Liver (tissue), 8 donors: ENCODE measurements at regions not wholly inside any gene's neighbourhood (a gene's known extent, or its start where the extent isn't known, plus 50 kb on each side); places are given as distances from the start of the nearest gene placed in this dataset.

ENCODE experiments used
- DNase-seq: peaks from one replicate; pipeline ENCODE4 v3.0.0-alpha.2; 2017; ENCODE audit warnings: low spot score
- H3K27ac ChIP-seq, 2 donors: one replicate each; pipeline ENCODE4 v1.7.0; 2013; ENCODE audit warnings: inconsistent platforms in 2 of 2, low read length in 2 of 2, control low read depth in 1 of 2, low read depth in 1 of 2, mild to moderate bottlenecking in 1 of 2
- H3K27me3 ChIP-seq, 4 donors: one replicate each; pipeline versions ENCODE4 v1.6.1 to v1.7.0; 2013; ENCODE audit warnings: low read length in 3 of 4, inconsistent platforms in 1 of 4, mild to moderate bottlenecking in 1 of 4, moderate library complexity in 1 of 4; ENCODE audit not compliant: control insufficient read depth in 4 of 4, insufficient read depth in 4 of 4
- H3K36me3 ChIP-seq, 4 donors: one replicate each; pipeline versions ENCODE4 v1.6.1 to v1.7.0; 2013; ENCODE audit warnings: low read length in 3 of 4, mild to moderate bottlenecking in 3 of 4, low read depth in 1 of 4, moderate library complexity in 1 of 4; ENCODE audit not compliant: control insufficient read depth in 4 of 4, insufficient read depth in 3 of 4
- H3K4me1 ChIP-seq, 4 donors: one replicate each; pipeline versions ENCODE4 v1.6.1 to v1.7.0; 2013; ENCODE audit warnings: low read length in 3 of 4, mild to moderate bottlenecking in 3 of 4, moderate library complexity in 1 of 4; ENCODE audit not compliant: control insufficient read depth in 4 of 4, insufficient read depth in 4 of 4
- H3K4me3 ChIP-seq, 3 donors: one replicate each; pipeline versions ENCODE4 v1.6.1 to v1.7.0; 2013; ENCODE audit warnings: low read length in 3 of 3, control low read depth in 1 of 3, low read depth in 1 of 3, mild to moderate bottlenecking in 1 of 3
- H3K9ac ChIP-seq, 2 donors: one replicate each; pipeline ENCODE4 v1.7.0; 2013; ENCODE audit warnings: low read length in 2 of 2, mild to moderate bottlenecking in 2 of 2, moderate library complexity in 2 of 2, control low read depth in 1 of 2, low read depth in 1 of 2
- H3K9me3 ChIP-seq, 4 donors: one replicate each; pipeline versions ENCODE4 v1.6.1 to v1.7.0; 2013; ENCODE audit warnings: low read length in 3 of 4; ENCODE audit not compliant: control insufficient read depth in 4 of 4
- EGR1 ChIP-seq, 2 donors: IDR thresholded peaks; 2 replicates each; pipeline ENCODE4 v1.6.1; 2016 to 2018; ENCODE audit warnings: antibody characterized with exemption in 2 of 2, low read depth in 2 of 2
- FOXA1 ChIP-seq: IDR thresholded peaks from 2 replicates; pipeline ENCODE4 v1.6.1; 2016; ENCODE audit warnings: antibody characterized with exemption
- GABPA ChIP-seq, 2 donors: IDR thresholded peaks in 1 of 2; conservative IDR thresholded peaks in 1 of 2; 2 replicates each; pipeline ENCODE4 v1.6.1; 2016; ENCODE audit warnings: antibody characterized with exemption in 2 of 2, mild to moderate bottlenecking in 1 of 2, moderate library complexity in 1 of 2
- HNF4A ChIP-seq, 2 donors: conservative IDR thresholded peaks; 2 replicates each; pipeline ENCODE4 v1.6.1; 2016; ENCODE audit warnings: antibody characterized with exemption in 2 of 2, mild to moderate bottlenecking in 2 of 2
- MAX ChIP-seq: IDR thresholded peaks from 2 replicates; pipeline ENCODE4 v1.6.1; 2016; ENCODE audit warnings: antibody characterized with exemption
- NR2F2 ChIP-seq: IDR thresholded peaks from 2 replicates; pipeline ENCODE4 v1.6.1; 2016; ENCODE audit warnings: antibody characterized with exemption
- RAD21 ChIP-seq, 2 donors: IDR thresholded peaks; 2 replicates each; pipeline ENCODE4 v1.6.1; 2016; ENCODE audit warnings: antibody characterized with exemption in 2 of 2, mild to moderate bottlenecking in 2 of 2
- SP1 ChIP-seq: IDR thresholded peaks from 2 replicates; pipeline ENCODE4 v1.6.1; 2018; ENCODE audit warnings: antibody characterized with exemption, mild to moderate bottlenecking
- TAF1 ChIP-seq: conservative IDR thresholded peaks from 2 replicates; pipeline ENCODE4 v1.6.1; 2016; ENCODE audit warnings: antibody characterized with exemption, mild to moderate bottlenecking
- YY1 ChIP-seq: IDR thresholded peaks from 2 replicates; pipeline ENCODE4 v1.6.1; 2016; ENCODE audit warnings: antibody characterized with exemption, mild to moderate bottlenecking
- WGBS: extraction: QIAGEN DNeasy Blood & Tissue Kit; methylation state at CpG from one replicate; pipeline ENCODE4 v1.1.7; 2013; 5-methylcytosine and 5-hydroxymethylcytosine counted together
- TF ChIP-seq, protein P1 (sequence below): IDR thresholded peaks from 2 replicates; pipeline ENCODE4 v1.6.1; 2016; ENCODE audit warnings: antibody characterized with exemption
- TF ChIP-seq, protein P2 (sequence below): IDR thresholded peaks from 2 replicates; pipeline ENCODE4 v1.6.1; 2016; ENCODE audit warnings: antibody characterized with exemption, mild to moderate bottlenecking
- TF ChIP-seq, protein P3 (sequence below): fragments of 150-350 bp; IDR thresholded peaks from 2 replicates; pipeline ENCODE4 v1.5.1; 2017; ENCODE audit warnings: improper control_type of control experiment, low read depth, low read length; ENCODE audit not compliant: missing input control
- TF ChIP-seq, protein P4 (sequence below): IDR thresholded peaks from 2 replicates; pipeline ENCODE4 v1.6.1; 2016; ENCODE audit warnings: antibody characterized with exemption
- donor health status: healthy.
- donor health status: healthy.
- donor health status: healthy.
- donor health status: healthy.
- donor health status: healthy.

DNA sequence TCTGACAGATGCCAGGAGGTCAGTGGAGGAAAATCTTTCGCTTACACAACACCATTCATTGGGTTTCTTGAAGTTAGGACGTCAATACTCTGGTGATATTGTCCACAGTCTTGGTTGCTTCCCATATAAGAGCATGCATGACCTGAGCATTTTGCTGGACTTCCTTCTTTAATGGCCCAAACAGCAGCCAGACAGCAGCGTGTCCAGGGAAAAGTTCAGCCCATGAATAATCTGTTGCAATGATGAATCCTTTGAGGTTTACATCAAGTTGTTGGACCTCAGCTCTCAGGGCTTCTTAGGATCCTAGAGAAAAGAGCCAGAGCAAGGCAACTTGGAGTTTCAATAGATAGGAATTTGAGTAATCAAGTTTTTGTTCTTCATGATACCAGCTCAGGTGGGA, 155.6 kb upstream of the MGAT5 start:
- H3K36me3 ChIP-seq, result no peaks in the 10 kb centered on the region
- no peaks in the 10 kb centered on the region for H3K4me1 ChIP-seq
- H3K27ac ChIP-seq, result no peak overlapping the region
- 56% methylated on average over 3 of the region's 3 CpGs for WGBS
- H3K9me3 ChIP-seq, result peaks cover 0 to 2% (median 0%) of the 10 kb centered on the region in 4 donors
- no peak for DNase-seq
- no peaks in the 10 kb centered on the region for H3K27me3 ChIP-seq
- no peak overlapping the region for H3K9ac ChIP-seq
- TF ChIP-seq MAX (no peak), FOXA1 (no peak), RAD21 (IDR thresholded peaks at IDR 0.05) (no peak), EGR1 (IDR thresholded peaks at IDR 0.05; ENCODE audit: low read depth in 2 of 2) (no peak), TAF1 (no peak), SP1 (no peak), GABPA (IDR thresholded peaks at IDR 0.05 in 1 of 2, conservative IDR thresholded peaks at IDR 0.05 in 1 of 2) (no peak), YY1 (no peak)
- TF ChIP-seq, protein P1, sequence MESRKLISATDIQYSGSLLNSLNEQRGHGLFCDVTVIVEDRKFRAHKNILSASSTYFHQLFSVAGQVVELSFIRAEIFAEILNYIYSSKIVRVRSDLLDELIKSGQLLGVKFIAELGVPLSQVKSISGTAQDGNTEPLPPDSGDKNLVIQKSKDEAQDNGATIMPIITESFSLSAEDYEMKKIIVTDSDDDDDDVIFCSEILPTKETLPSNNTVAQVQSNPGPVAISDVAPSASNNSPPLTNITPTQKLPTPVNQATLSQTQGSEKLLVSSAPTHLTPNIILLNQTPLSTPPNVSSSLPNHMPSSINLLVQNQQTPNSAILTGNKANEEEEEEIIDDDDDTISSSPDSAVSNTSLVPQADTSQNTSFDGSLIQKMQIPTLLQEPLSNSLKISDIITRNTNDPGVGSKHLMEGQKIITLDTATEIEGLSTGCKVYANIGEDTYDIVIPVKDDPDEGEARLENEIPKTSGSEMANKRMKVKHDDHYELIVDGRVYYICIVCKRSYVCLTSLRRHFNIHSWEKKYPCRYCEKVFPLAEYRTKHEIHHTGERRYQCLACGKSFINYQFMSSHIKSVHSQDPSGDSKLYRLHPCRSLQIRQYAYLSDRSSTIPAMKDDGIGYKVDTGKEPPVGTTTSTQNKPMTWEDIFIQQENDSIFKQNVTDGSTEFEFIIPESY, result no peak
- TF ChIP-seq, protein P2, sequence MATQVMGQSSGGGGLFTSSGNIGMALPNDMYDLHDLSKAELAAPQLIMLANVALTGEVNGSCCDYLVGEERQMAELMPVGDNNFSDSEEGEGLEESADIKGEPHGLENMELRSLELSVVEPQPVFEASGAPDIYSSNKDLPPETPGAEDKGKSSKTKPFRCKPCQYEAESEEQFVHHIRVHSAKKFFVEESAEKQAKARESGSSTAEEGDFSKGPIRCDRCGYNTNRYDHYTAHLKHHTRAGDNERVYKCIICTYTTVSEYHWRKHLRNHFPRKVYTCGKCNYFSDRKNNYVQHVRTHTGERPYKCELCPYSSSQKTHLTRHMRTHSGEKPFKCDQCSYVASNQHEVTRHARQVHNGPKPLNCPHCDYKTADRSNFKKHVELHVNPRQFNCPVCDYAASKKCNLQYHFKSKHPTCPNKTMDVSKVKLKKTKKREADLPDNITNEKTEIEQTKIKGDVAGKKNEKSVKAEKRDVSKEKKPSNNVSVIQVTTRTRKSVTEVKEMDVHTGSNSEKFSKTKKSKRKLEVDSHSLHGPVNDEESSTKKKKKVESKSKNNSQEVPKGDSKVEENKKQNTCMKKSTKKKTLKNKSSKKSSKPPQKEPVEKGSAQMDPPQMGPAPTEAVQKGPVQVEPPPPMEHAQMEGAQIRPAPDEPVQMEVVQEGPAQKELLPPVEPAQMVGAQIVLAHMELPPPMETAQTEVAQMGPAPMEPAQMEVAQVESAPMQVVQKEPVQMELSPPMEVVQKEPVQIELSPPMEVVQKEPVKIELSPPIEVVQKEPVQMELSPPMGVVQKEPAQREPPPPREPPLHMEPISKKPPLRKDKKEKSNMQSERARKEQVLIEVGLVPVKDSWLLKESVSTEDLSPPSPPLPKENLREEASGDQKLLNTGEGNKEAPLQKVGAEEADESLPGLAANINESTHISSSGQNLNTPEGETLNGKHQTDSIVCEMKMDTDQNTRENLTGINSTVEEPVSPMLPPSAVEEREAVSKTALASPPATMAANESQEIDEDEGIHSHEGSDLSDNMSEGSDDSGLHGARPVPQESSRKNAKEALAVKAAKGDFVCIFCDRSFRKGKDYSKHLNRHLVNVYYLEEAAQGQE, result no peak
- TF ChIP-seq, protein P3, sequence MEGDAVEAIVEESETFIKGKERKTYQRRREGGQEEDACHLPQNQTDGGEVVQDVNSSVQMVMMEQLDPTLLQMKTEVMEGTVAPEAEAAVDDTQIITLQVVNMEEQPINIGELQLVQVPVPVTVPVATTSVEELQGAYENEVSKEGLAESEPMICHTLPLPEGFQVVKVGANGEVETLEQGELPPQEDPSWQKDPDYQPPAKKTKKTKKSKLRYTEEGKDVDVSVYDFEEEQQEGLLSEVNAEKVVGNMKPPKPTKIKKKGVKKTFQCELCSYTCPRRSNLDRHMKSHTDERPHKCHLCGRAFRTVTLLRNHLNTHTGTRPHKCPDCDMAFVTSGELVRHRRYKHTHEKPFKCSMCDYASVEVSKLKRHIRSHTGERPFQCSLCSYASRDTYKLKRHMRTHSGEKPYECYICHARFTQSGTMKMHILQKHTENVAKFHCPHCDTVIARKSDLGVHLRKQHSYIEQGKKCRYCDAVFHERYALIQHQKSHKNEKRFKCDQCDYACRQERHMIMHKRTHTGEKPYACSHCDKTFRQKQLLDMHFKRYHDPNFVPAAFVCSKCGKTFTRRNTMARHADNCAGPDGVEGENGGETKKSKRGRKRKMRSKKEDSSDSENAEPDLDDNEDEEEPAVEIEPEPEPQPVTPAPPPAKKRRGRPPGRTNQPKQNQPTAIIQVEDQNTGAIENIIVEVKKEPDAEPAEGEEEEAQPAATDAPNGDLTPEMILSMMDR, result no peak
- no peak overlapping the region for H3K4me3 ChIP-seq

DNA sequence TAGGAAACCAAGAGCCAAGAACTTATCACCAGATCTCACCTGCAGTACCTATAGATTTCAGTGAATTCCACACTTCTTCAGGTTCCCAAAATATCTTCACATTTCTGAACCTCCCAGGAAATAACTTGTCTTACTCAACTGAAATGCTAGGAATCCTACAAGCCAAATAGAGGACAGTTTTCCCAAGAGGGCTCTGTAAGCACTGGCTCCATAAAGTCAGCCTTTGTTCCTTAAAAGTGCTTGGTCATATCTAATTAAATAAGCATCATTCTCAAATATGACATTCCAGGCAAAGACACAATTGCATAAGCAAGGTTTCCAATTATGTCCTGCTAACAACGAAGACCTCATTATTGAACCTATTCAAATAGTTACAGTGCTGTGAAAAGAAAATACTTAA, 154.6 kb upstream of the MGAT5 start:
- no peak for DNase-seq
- Histone ChIP-seq H3K36me3 (no peaks in the 10 kb centered on the region), H3K4me3 (no peak overlapping the region), H3K27ac (no peak overlapping the region), H3K9me3 (peaks cover 0 to 2% (median 0%) of the 10 kb centered on the region in 4 donors), H3K4me1 (no peaks in the 10 kb centered on the region), H3K27me3 (no peaks in the 10 kb centered on the region), H3K9ac (no peak overlapping the region)
- 73% methylated on average over 1 of the region's 1 CpG for WGBS
- TF ChIP-seq TAF1, result no peak
- no peak for TF ChIP-seq SP1
- no peak for TF ChIP-seq NR2F2
- TF ChIP-seq HNF4A (conservative IDR thresholded peaks at IDR 0.05), result no peak
- TF ChIP-seq RAD21 (IDR thresholded peaks at IDR 0.05), result no peak
- TF ChIP-seq, protein P4, sequence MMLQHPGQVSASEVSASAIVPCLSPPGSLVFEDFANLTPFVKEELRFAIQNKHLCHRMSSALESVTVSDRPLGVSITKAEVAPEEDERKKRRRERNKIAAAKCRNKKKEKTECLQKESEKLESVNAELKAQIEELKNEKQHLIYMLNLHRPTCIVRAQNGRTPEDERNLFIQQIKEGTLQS, result no peak
- no peak for TF ChIP-seq EGR1 (IDR thresholded peaks at IDR 0.05; ENCODE audit: low read depth in 2 of 2)
- TF ChIP-seq, protein P3, result no peak
